GM18517 (cell line): ENCODE measurements at regions not wholly inside any gene's neighbourhood (a gene's known extent, or its start where the extent isn't known, plus 50 kb on each side); places are given as distances from the start of the nearest gene placed in this dataset.

ENCODE experiments used
- ATAC-seq: cut with Tn5 transposase; IDR thresholded peaks from one replicate; pipeline ENCODE4 v1.9.1; 2021; ENCODE audit warnings: mild to moderate bottlenecking, moderate library complexity; ENCODE audit not compliant: unreplicated experiment

- ATAC-seq, result no peak
Observed at GRCh38 chr2:176597916-176598315, 328.7 kb downstream of the MTX2 start.

GRCh38 chr2:176598351-176598750, 329.1 kb downstream of the MTX2 start:
- ATAC-seq, result no peak

GRCh38 chr2:176599796-176600485, 330.7 kb downstream of the MTX2 start:
- no peak for ATAC-seq

DNA sequence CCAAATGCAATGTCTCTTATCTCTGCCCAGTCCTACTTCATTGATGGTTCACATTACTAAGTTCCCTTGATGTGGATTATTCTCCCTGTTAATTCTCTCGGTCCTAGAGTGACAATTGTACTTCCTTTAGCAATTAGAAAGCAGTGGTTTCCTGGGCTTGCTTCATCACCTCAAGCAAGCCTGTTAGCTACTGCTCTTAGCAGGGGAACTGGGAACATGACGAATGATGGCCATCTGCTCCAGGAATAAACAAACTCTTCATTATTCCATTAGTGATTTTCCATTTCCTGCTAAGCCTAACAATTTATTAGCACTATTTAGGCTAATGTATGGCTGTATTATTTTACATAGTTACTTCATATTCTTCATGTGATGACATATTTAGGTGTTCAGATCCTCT, 331.8 kb downstream of the MTX2 start:
- ATAC-seq, result no peak

GRCh38 chr2:176612036-176612435, 342.8 kb downstream of the MTX2 start:
- no peak for ATAC-seq

DNA sequence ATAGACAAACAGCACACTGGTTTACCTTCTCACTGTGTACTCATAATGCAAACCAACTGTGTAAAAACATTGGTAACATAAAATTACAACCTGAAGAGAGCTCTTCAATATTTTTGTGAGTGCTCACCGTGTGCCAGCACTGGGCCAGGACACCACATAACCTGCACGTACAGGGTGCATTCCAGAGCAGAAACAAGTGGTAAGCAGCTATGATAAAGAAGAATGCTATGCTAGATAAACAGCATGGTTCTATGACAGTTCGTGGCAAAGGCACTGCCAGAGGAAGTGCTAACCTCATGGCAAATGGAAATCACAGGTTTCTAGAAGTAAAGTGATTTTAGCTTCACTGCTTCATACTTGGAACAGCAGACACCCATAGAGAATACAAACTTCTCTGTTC, 343.5 kb downstream of the MTX2 start:
- no peak for ATAC-seq

- ATAC-seq, result no peak
Observed at GRCh38 chr2:176613323-176613987, 344.2 kb downstream of the MTX2 start.

DNA sequence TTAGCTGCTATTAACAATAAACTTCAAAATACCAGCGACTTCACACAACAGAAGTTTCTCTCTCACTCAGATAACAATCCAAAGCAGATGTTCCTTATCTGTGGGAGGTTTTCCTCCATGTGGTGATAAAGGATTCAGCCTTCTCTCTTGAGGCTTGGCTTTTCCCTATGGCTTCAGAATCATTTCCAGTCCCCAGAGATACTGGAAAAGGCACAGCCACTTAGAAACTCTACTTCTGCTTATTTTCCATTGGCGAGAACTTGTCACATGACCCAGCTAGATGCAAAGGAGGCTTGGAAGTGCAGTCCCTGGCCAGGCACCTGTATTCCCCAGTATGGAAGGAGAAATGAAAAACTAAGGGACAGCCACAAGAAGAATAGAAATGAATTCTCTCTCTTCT, 344.8 kb downstream of the MTX2 start:
- ATAC-seq, result no peak

DNA sequence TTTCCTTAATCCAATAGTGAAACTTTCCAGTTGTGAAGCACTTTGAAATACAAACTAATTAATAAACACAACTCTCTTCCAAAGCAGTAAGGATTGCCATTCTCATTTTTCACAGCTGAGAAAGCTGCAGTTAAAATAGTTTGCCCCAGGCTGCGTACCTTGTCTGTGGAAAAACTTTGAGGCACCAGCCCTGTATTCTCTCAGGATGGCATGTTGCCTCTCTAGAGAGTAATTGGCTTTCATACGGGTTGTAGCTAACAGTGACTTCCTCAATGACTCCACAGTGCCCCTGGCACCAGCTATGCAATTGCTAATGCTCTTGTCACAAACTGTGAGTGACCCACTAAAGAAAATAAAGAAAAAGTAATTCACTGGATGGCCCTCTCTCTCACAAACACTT, 345.7 kb downstream of the MTX2 start:
- ATAC-seq, result no peak

- no peak for ATAC-seq
Observed at GRCh38 chr2:176619504-176619903, 350.3 kb downstream of the MTX2 start.

GRCh38 chr2:176621350-176621749, 352.1 kb downstream of the MTX2 start:
- ATAC-seq, result no peak

DNA sequence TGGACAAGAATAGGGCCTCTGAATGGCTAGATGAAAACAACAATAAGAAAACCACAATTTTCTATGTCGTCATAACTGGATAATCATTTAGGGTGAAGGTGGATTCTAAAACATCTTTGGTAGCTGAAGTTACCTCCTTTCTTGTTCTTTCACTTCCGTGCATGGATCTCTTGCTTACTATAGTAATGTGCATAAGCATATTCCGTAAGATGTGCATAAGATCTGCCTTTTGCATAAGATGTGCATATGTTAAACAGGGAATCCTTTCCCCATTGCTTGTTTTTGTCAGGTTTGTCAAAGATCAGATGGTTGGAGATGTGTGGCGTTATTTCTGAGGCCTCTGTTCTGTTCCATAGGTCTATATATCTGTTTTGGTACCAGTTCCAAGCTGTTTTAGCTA, 353.6 kb downstream of the MTX2 start:
- no peak for ATAC-seq

DNA sequence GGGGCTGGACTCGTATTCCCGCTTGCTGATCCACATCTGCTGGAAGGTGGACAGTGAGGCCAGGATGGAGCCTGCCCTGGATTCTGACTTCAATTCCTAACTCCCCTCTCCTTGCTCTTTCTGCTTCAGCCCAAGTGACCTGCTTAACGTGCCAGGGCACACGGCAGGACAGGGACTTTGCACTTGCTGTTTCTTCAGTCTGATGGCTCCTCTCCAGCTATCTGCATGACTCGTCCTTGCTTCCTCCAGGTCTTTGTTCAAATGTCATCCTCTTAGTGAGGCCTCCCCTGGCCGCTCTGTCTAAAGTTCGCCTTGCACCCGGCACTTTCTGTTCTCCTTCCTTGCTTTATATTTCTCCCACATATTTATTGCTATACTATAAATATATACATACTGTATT, 357.6 kb downstream of the MTX2 start:
- ATAC-seq, result no peak

DNA sequence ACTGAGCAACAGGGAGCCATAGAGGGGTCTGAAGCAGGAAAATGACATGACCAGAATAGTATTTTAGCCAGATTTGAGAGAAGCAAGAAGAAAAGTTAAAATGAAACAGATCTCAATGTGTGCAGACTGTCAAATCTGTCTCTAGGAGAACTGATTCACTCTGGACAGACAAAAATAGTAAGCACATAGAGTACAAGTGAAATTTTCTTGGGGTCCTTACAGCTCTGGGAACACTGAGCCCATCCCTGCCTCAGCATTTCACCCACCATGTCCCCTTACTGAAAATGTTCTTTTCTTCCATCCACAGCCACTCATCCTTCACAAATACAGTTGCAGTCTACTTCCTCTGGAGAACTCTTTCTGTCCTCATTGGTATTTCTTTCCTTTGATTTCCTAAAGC, 359.2 kb downstream of the MTX2 start:
- ATAC-seq, result no peak

DNA sequence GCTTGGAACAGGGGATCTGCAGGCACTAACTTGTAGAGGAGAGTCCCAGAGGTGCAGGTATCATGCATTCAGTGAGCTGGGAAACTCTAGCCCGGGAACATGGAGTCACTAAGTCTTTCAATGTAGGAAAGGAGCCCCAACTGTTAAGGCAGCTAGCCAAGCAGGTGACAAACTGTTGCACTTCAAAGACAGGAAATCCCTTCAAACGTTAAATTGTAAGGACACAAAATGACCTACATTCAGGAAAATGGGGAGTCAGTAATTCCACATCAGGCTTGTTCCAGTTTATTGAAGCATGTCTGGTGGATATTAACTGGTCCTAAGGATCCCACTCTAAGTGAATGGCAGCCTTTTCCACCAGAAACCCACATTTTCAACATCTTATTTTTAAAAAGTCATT, 364.5 kb downstream of the MTX2 start:
- no peak for ATAC-seq

DNA sequence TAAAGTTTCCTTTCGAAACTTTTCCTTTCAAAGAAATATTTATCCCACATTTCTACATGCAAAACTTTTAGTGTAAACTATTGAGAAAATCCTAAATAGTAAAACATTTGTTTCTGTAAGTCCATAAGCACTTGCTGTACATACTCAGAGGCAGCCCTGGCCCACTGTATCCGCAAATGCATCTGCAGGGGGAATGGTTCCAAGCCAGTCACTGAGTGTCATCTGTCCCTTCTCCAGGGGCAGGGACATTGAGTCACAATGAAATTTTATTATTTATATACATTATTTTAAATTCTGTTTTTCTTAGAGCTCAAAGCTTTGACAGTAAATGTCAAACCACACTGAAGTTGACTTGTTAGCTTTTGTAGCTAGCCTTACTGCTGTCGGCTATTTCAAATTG, 367.2 kb downstream of the MTX2 start:
- no peak for ATAC-seq

DNA sequence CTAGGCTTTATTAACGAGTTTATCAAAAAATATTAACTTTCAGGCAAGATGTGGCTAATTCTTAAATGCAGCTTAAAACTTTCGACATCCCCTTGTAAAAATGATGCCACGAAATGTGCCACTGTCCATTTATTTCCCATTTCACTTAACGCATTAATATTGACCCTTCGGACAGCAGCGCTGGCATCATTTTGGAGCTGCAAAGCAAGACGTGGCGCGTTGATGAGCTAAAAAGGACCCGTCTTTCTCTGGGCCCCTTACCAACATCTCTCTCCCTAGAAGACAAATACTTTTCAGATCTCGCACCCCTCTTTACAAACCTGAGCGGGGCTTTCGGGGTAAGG, 367.9 kb downstream of the MTX2 start:
- no peak for ATAC-seq

- peak; percentile 54 for ATAC-seq
Observed at GRCh38 chr2:176637486-176638166, 368.4 kb downstream of the MTX2 start.

GRCh38 chr2:176638167-176639015, 369.1 kb downstream of the MTX2 start:
- ATAC-seq, result peak; percentile 83

GRCh38 chr2:176639016-176639343, 369.7 kb downstream of the MTX2 start:
- no peak for ATAC-seq

DNA sequence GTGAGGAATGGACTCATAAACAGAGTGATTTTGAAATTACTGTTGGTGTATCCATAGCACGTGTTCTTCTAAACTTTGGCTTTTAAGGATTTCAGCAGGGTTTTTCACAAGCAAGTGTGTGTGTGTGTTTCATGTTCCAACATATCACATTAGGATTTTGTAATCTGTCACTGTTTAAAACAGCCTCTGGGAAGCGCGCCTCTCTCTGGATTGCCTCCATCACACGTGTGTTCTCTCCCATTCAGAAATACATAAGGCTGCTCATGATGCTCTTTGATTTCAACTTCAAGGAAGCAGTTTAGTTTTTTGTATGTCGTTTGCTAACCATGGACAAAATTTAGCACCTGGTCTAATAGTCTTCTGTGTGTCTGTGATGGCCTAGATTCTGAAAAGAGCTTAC, 370.4 kb downstream of the MTX2 start:
- no peak for ATAC-seq

- ATAC-seq, result no peak
Observed at GRCh38 chr2:176641436-176641835, 372.2 kb downstream of the MTX2 start.
